ENCODE measurements at regions not wholly inside any gene's neighbourhood (a gene's known extent, or its start where the extent isn't known, plus 50 kb on each side); places are given as distances from the start of the nearest gene placed in this dataset.

- H3K4me2 ChIP-seq, result no peak overlapping the region
- intact Hi-C loops (cut with micrococcal nuclease; ENCODE audit: unreplicated experiment), result no loop called here
- no peaks in the 10 kb centered on the region for H3K36me3 ChIP-seq (ENCODE audit: low read depth)
- no peaks in the 10 kb centered on the region for H4K20me1 ChIP-seq (ENCODE audit: insufficient read depth)
- no peaks in the 10 kb centered on the region for H3K79me2 ChIP-seq (ENCODE audit: low read depth)
- DNase-seq, result no peak
- H2AFZ ChIP-seq, result no peak overlapping the region
- CTCF ChIA-PET, result no interaction called here
- no peaks in the 10 kb centered on the region for H3K9me2 ChIP-seq (ENCODE audit: insufficient read depth)
- no peak overlapping the region for H3K27ac ChIP-seq
- H3K9me3 ChIP-seq (ENCODE audit: insufficient read depth, low read depth), result no peaks in the 10 kb centered on the region
- H3K4me3 ChIP-seq, result no peak overlapping the region
- H3K4me1 ChIP-seq (replicated peaks; ENCODE audit: insufficient read depth), result no peaks in the 10 kb centered on the region
- TF ChIP-seq EZH2 (IDR thresholded peaks at IDR 0.05; ENCODE audit: low read depth) (no peak), CTCF (conservative IDR thresholded peaks at IDR 0.05) (no peak)
- POLR2A ChIA-PET (ENCODE audit: unreplicated experiment), result no interaction called here
- no peaks in the 10 kb centered on the region for H3F3A ChIP-seq (ENCODE audit: insufficient read depth, low read depth)
- no TSS peak for BruUV-seq (replicated peaks)
- peaks cover 20% of the 10 kb centered on the region for H3K27me3 ChIP-seq (ENCODE audit: insufficient read depth, low read depth)
Measured at GRCh38 chr12:125355614-125356013, 290.4 kb downstream of the AACS start.

GRCh38 chr12:125356111-125356510 is 290.9 kb downstream of the AACS start:
- no TSS peak for BruUV-seq (replicated peaks)
- Histone ChIP-seq H3F3A (ENCODE audit: insufficient read depth, low read depth) (no peaks in the 10 kb centered on the region), H3K9me3 (ENCODE audit: insufficient read depth, low read depth) (no peaks in the 10 kb centered on the region), H3K27ac (no peak overlapping the region), H4K20me1 (ENCODE audit: insufficient read depth) (no peaks in the 10 kb centered on the region), H2AFZ (no peak overlapping the region), H3K9me2 (ENCODE audit: insufficient read depth) (no peaks in the 10 kb centered on the region), H3K27me3 (ENCODE audit: insufficient read depth, low read depth) (peaks cover 17% of the 10 kb centered on the region), H3K79me2 (ENCODE audit: low read depth) (no peaks in the 10 kb centered on the region), H3K4me3 (no peak overlapping the region), H3K36me3 (ENCODE audit: low read depth) (no peaks in the 10 kb centered on the region), H3K4me2 (no peak overlapping the region), H3K4me1 (replicated peaks; ENCODE audit: insufficient read depth) (no peaks in the 10 kb centered on the region)
- TF ChIP-seq CTCF (conservative IDR thresholded peaks at IDR 0.05), result no peak
- no peak for DNase-seq
- ChIA-PET CTCF (no interaction called here), POLR2A (ENCODE audit: unreplicated experiment) (no interaction called here)
- intact Hi-C loops (cut with micrococcal nuclease; ENCODE audit: unreplicated experiment), result no loop called here

GRCh38 chr12:125357561-125357960 is 292.3 kb downstream of the AACS start:
- POLR2A ChIA-PET (ENCODE audit: unreplicated experiment), result no interaction called here
- no peak for TF ChIP-seq EZH2 (IDR thresholded peaks at IDR 0.05; ENCODE audit: low read depth)
- no peak for TF ChIP-seq CTCF (conservative IDR thresholded peaks at IDR 0.05)
- Histone ChIP-seq H2AFZ (no peak overlapping the region), H3K9me3 (ENCODE audit: insufficient read depth, low read depth) (no peaks in the 10 kb centered on the region), H3K4me1 (replicated peaks; ENCODE audit: insufficient read depth) (no peaks in the 10 kb centered on the region), H3K4me3 (no peak overlapping the region), H3K36me3 (ENCODE audit: low read depth) (no peaks in the 10 kb centered on the region), H3K27ac (no peak overlapping the region), H4K20me1 (ENCODE audit: insufficient read depth) (no peaks in the 10 kb centered on the region), H3K79me2 (ENCODE audit: low read depth) (no peaks in the 10 kb centered on the region), H3K9me2 (ENCODE audit: insufficient read depth) (no peaks in the 10 kb centered on the region), H3K4me2 (no peak overlapping the region), H3K27me3 (ENCODE audit: insufficient read depth, low read depth) (peaks cover 18% of the 10 kb centered on the region), H3F3A (ENCODE audit: insufficient read depth, low read depth) (no peaks in the 10 kb centered on the region)
- CTCF ChIA-PET, result no interaction called here
- no peak for DNase-seq
- intact Hi-C loops (cut with micrococcal nuclease; ENCODE audit: unreplicated experiment), result no loop called here
- BruUV-seq (replicated peaks), result no TSS peak
